Transverse colon (tissue), 4 donors: ENCODE measurements at regions not wholly inside any gene's neighbourhood (a gene's known extent, or its start where the extent isn't known, plus 50 kb on each side); places are given as distances from the start of the nearest gene placed in this dataset.

ENCODE experiments used
- DNase-seq: peaks from one replicate; pipeline ENCODE4 v3.0.0-alpha.2; 2019
- H3K27ac ChIP-seq, 4 donors: fragments of 200-600 bp; sonication (generic); 2 replicates each; pipeline ENCODE4 v1.5.1; 2016 to 2018; ENCODE audit warnings: inconsistent platforms in 4 of 4
- H3K27me3 ChIP-seq: fragments of 200-600 bp; sonication (generic); 2 replicates; pipeline ENCODE4 v1.5.1; 2017; ENCODE audit warnings: inconsistent platforms
- H3K36me3 ChIP-seq, 4 donors: fragments of 200-600 bp; sonication (generic); 2 replicates each; pipeline ENCODE4 v1.5.1; 2017 to 2019; ENCODE audit warnings: inconsistent platforms in 4 of 4
- H3K4me1 ChIP-seq, 4 donors: fragments of 200-600 bp; sonication (generic); 2 replicates each; pipeline ENCODE4 v1.5.1; 2017 to 2020; ENCODE audit warnings: inconsistent platforms in 4 of 4
- H3K4me3 ChIP-seq, 4 donors: fragments of 200-600 bp; sonication (generic); 1 replicate in 1 of 4; 2 replicates in 3 of 4; pipeline versions ENCODE4 v1.5.1 to v1.6.1; 2017 to 2019; ENCODE audit warnings: inconsistent platforms in 4 of 4
- H3K9me3 ChIP-seq, 2 donors: fragments of 200-600 bp; sonication (generic); 2 replicates each; pipeline ENCODE4 v1.5.1; 2017 to 2019; ENCODE audit warnings: inconsistent platforms in 2 of 2
- CTCF ChIP-seq, 5 experiments: fragments of 200-600 bp in 3 of 5; fragments of 450-650 bp in 2 of 5; sonication (generic) in 3 of 5; IDR thresholded peaks; 1 replicate in 2 of 5; 2 replicates in 3 of 5; pipeline ENCODE4 v1.5.1; 2016 to 2017; ENCODE audit warnings: antibody characterized with exemption in 5 of 5, inconsistent platforms in 3 of 5, mild to moderate bottlenecking in 2 of 5, moderate library complexity in 1 of 5
- EP300 ChIP-seq: sonication (generic); formaldehyde crosslinking; IDR thresholded peaks from one replicate; pipeline ENCODE4 v1.6.1; 2017; ENCODE audit warnings: antibody characterized with exemption, low read depth
- POLR2A ChIP-seq: fragments of 450-650 bp; IDR thresholded peaks from one replicate; pipeline ENCODE4 v1.6.1; 2016; ENCODE audit warnings: antibody characterized with exemption, mild to moderate bottlenecking, moderate library complexity
- POLR2AphosphoS5 ChIP-seq, 3 donors: sonication (generic); formaldehyde crosslinking; IDR thresholded peaks; one replicate each; pipeline ENCODE4 v1.6.1; 2016; ENCODE audit warnings: antibody characterized with exemption in 3 of 3
- WGBS, 2 donors: methylation state at CpG; one replicate each; pipeline ENCODE4 v1.1.5; 2018; ENCODE audit warnings: low coverage in 1 of 2; 5-methylcytosine and 5-hydroxymethylcytosine counted together
- in situ Hi-C, 4 donors: fragments of 200-750 bp; cut with MboI; loops; one replicate each; pipeline versions ENCODE4 v1.15.0 to v1.15.1; 2017; ENCODE audit warnings: low sequenced_read_pairs in 3 of 4, low pct_ligation_motif_present in 1 of 4, low pct_unique_long_range_greater_than_20kb in 1 of 4
- intact Hi-C: fragments of 100-400 bp; cut with DNase I; formaldehyde crosslinking; loops from one replicate; pipeline ENCODE4 v1.15.1; 2023; ENCODE audit warnings: low total_unique reads

GRCh38 chr11:70577258-70577603 lies 178.9 kb downstream of the CTTN start:
- TF ChIP-seq POLR2A (no peak), CTCF (IDR thresholded peaks at IDR 0.05) (no peak), POLR2AphosphoS5 (IDR thresholded peaks at IDR 0.05) (no peak)
- WGBS, 2 donors, result 66% methylated on average over 7 of the region's 7 CpGs; no CpG with 5 or more reads in 1 of the 2 donors
- DNase-seq, result no peak

GRCh38 chr11:70577948-70578347 lies 179.6 kb downstream of the CTTN start:
- no peak overlapping the region for H3K4me3 ChIP-seq
- TF ChIP-seq CTCF (IDR thresholded peaks at IDR 0.05) (no peak), POLR2AphosphoS5 (IDR thresholded peaks at IDR 0.05) (no peak), POLR2A (no peak), EP300 (no peak)
- no peak overlapping the region for H3K27ac ChIP-seq
- in situ Hi-C loops, result no loop called here
- 75% methylated on average over 14 of the region's 14 CpGs; no CpG with 5 or more reads in 1 of the 2 donors for WGBS, 2 donors
- H3K4me1 ChIP-seq, result no peaks in the 10 kb centered on the region
- H3K9me3 ChIP-seq, result no peaks in the 10 kb centered on the region
- H3K36me3 ChIP-seq, result no peaks in the 10 kb centered on the region
- no peak for DNase-seq
- intact Hi-C loops, result no loop called here
- no peaks in the 10 kb centered on the region for H3K27me3 ChIP-seq

More at GRCh38 chr11:70577258-70577603, 178.9 kb downstream of the CTTN start:
- intact Hi-C loops (no loop called here), in situ Hi-C loops (no loop called here)
- Histone ChIP-seq H3K27me3 (no peaks in the 10 kb centered on the region), H3K27ac (no peak overlapping the region), H3K36me3 (no peaks in the 10 kb centered on the region), H3K4me1 (no peaks in the 10 kb centered on the region), H3K4me3 (no peak overlapping the region), H3K9me3 (no peaks in the 10 kb centered on the region)

GRCh38 chr11:70578371-70578770 lies 180.0 kb downstream of the CTTN start:
- Histone ChIP-seq H3K4me1 (no peaks in the 10 kb centered on the region), H3K36me3 (no peaks in the 10 kb centered on the region), H3K9me3 (no peaks in the 10 kb centered on the region), H3K4me3 (no peak overlapping the region), H3K27ac (no peak overlapping the region), H3K27me3 (no peaks in the 10 kb centered on the region)
- in situ Hi-C loops, result no loop called here
- TF ChIP-seq EP300, result no peak
- no peak for TF ChIP-seq POLR2AphosphoS5 (IDR thresholded peaks at IDR 0.05)
- no peak for TF ChIP-seq POLR2A
- no peak for TF ChIP-seq CTCF (IDR thresholded peaks at IDR 0.05)
- intact Hi-C loops, result no loop called here
- WGBS, 2 donors, result 85% methylated on average over 14 of the region's 14 CpGs; no CpG with 5 or more reads in 1 of the 2 donors
- no peak for DNase-seq

- intact Hi-C loops (no loop called here), in situ Hi-C loops (no loop called here)
- H3K27ac ChIP-seq, result no peak overlapping the region
- no peaks in the 10 kb centered on the region for H3K27me3 ChIP-seq
- H3K9me3 ChIP-seq, result no peaks in the 10 kb centered on the region
- no peak overlapping the region for H3K4me3 ChIP-seq
- no peaks in the 10 kb centered on the region for H3K36me3 ChIP-seq
- 86 to 100% methylated on average over 2 to 9 of the region's 9 CpGs for WGBS, 2 donors
- TF ChIP-seq CTCF (IDR thresholded peaks at IDR 0.05) (no peak), POLR2A (no peak), EP300 (no peak), POLR2AphosphoS5 (IDR thresholded peaks at IDR 0.05) (no peak)
- no peaks in the 10 kb centered on the region for H3K4me1 ChIP-seq
- no peak for DNase-seq
Observed at GRCh38 chr11:70578831-70579230, 180.5 kb downstream of the CTTN start.
